ENCODE measurements at regions not wholly inside any gene's neighbourhood (a gene's known extent, or its start where the extent isn't known, plus 50 kb on each side); places are given as distances from the start of the nearest gene placed in this dataset.
A peak's percentile ranks its signal among the peaks of the same experiment; 100 is the strongest.

- Histone ChIP-seq H2AFZ (ENCODE audit: low read depth, low read length) (no peak overlapping the region), H3K27ac (ENCODE audit: low read length) (no peak overlapping the region), H3K9me2 (ENCODE audit: insufficient read depth, low read length) (no peaks in the 10 kb centered on the region), H3K4me3 (ENCODE audit: low read length) (no peak overlapping the region), H3K79me2 (replicated peaks; ENCODE audit: insufficient read depth, low read length) (no peaks in the 10 kb centered on the region), H3K4me2 (ENCODE audit: low read length) (no peak overlapping the region), H3K27me3 (ENCODE audit: insufficient read depth, low read depth, low read length) (peaks cover 40% of the 10 kb centered on the region), H3K36me3 (ENCODE audit: insufficient read depth, low read length) (no peaks in the 10 kb centered on the region), H3K9me3 (ENCODE audit: low read length) (no peaks in the 10 kb centered on the region), H3K9ac (ENCODE audit: low read length) (no peak overlapping the region), H4K20me1 (ENCODE audit: insufficient read depth) (no peaks in the 10 kb centered on the region), H3F3A (ENCODE audit: insufficient read depth, low read length, poor library complexity, severe bottlenecking) (no peaks in the 10 kb centered on the region)
- TF ChIP-seq MXI1 (conservative IDR thresholded peaks at IDR 0.05; ENCODE audit: poor library complexity, severe bottlenecking) (no peak), SMC3 (conservative IDR thresholded peaks at IDR 0.05; ENCODE audit: poor library complexity) (no peak), REST (IDR thresholded peaks at IDR 0.05; ENCODE audit: borderline replicate concordance) (no peak), TAF1 (IDR thresholded peaks at IDR 0.05; ENCODE audit: low read depth) (no peak), POLR2AphosphoS5 (IDR thresholded peaks at IDR 0.05) (no peak), EZH2 (IDR thresholded peaks at IDR 0.05; ENCODE audit: borderline replicate concordance, insufficient read depth, low read length, poor library complexity, severe bottlenecking) (no peak), CTCF (IDR thresholded peaks at IDR 0.05; ENCODE audit: poor library complexity, severe bottlenecking) (no peak), EP300 (conservative IDR thresholded peaks at IDR 0.05; ENCODE audit: poor library complexity, severe bottlenecking) (no peak), RAD21 (conservative IDR thresholded peaks at IDR 0.05) (no peak)
Measured at GRCh38 chr14:101454229-101454628, 107.1 kb upstream of the DIO3 start.

DNA sequence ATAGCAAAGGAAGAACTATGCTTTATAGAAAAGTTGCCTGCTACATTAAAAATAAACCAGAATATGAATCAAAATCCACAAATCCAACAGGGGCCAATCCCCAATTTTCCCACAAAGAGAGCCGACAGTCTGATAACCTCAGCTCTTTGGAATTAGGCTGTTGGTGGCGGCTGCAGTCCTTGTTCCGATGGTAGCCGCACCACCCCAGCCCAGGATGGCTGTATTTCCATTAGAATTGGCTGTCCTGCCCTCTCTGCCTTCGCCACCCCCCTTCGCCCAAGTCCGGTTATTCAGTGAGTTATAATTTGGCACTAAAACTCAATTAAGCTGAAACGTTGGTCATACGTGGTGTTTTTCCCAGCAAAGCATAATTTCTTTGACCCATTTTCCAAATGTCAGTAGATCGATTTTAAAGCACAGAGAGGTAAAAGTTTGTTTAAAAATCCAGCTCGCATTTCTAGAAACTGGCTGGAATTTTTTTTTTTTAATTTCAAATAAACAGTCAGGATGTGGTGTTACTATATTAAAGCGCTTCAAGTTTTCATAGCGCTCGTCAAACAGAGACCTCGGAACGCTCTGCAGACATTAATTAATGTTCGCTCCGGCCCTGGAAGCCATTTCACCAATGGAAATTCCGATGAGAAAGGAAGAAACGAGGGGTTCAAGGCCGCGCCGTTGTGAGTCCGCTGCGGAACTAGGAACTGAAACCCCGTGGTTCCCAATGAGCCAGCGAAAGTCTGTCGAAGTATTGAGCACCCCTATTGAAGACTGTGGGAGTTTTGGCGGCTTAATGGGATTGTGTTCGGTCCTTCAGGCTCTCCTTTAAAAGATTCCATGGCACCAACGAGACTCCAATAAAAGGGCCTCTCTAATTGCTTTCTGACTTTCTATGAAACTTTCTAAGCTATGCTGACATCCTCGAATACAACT is 104.8 kb upstream of the DIO3 start:
- Histone ChIP-seq H3K4me2 (ENCODE audit: low read length) (no peak overlapping the region), H3K9me2 (ENCODE audit: insufficient read depth, low read length) (no peaks in the 10 kb centered on the region), H3F3A (ENCODE audit: insufficient read depth, low read length, poor library complexity, severe bottlenecking) (no peaks in the 10 kb centered on the region), H3K27ac (ENCODE audit: low read length) (no peak overlapping the region), H3K79me2 (replicated peaks; ENCODE audit: insufficient read depth, low read length) (no peaks in the 10 kb centered on the region), H2AFZ (ENCODE audit: low read depth, low read length) (no peak overlapping the region), H3K27me3 (ENCODE audit: insufficient read depth, low read depth, low read length) (peaks cover 62% of the 10 kb centered on the region), H3K9me3 (ENCODE audit: low read length) (no peaks in the 10 kb centered on the region), H3K4me3 (ENCODE audit: low read length) (no peak overlapping the region), H3K36me3 (ENCODE audit: insufficient read depth, low read length) (no peaks in the 10 kb centered on the region), H3K9ac (ENCODE audit: low read length) (no peak overlapping the region), H4K20me1 (ENCODE audit: insufficient read depth) (no peaks in the 10 kb centered on the region)
- TF ChIP-seq RAD21 (conservative IDR thresholded peaks at IDR 0.05) (no peak), POLR2AphosphoS5 (IDR thresholded peaks at IDR 0.05) (peak; percentile 25), EZH2 (IDR thresholded peaks at IDR 0.05; ENCODE audit: borderline replicate concordance, insufficient read depth, low read length, poor library complexity, severe bottlenecking) (peak; percentile 50)

All from neural cell (in vitro differentiated cells).